A549 (cell line): ENCODE measurements at regions not wholly inside any gene's neighbourhood (a gene's known extent, or its start where the extent isn't known, plus 50 kb on each side); places are given as distances from the start of the nearest gene placed in this dataset.
"Not testable (repeated sequence)": the region's sequence is repeated elsewhere in the genome, so short reads cannot be mapped to it uniquely, and the experiment has no call there.

Source experiments
- CEBPB ChIP-seq, 2 experiments: fragments of >200 bp in 1 of 2; sonication (Bioruptor Twin) in 1 of 2; formaldehyde crosslinking in 1 of 2; IDR thresholded peaks; 2 replicates each; pipeline ENCODE4 v1.6.1; 2012 to 2016
- EP300 ChIP-seq, 2 experiments: fragments of >200 bp; sonication (Bioruptor Twin); formaldehyde crosslinking; IDR thresholded peaks; 2 replicates in 1 of 2; 3 replicates in 1 of 2; pipeline ENCODE4 v1.6.1; 2016 to 2017
- FOSL2 ChIP-seq, 2 experiments: fragments of 450-650 bp in 1 of 2; fragments of >200 bp in 1 of 2; sonication (Bioruptor Twin) in 1 of 2; formaldehyde crosslinking; IDR thresholded peaks; 2 replicates each; pipeline versions ENCODE4 v1.5.0 to v1.6.1; 2016 to 2020; ENCODE audit warnings: mild to moderate bottlenecking in 1 of 2, moderate library complexity in 1 of 2
- JUNB ChIP-seq: fragments of >200 bp; sonication (Bioruptor Twin); formaldehyde crosslinking; IDR thresholded peaks from 2 replicates; pipeline ENCODE4 v1.6.1; 2016
- KDM1A ChIP-seq: fragments of 200-600 bp; sonication (generic); IDR thresholded peaks from 2 replicates; pipeline ENCODE4 v1.6.1; 2016; ENCODE audit warnings: low read depth, mild to moderate bottlenecking
- MAZ ChIP-seq: fragments of 150-350 bp; IDR thresholded peaks from 2 replicates; pipeline ENCODE4 v1.6.1; 2014; ENCODE audit warnings: antibody characterized with exemption, low read depth, low read length, borderline replicate concordance
- MYC ChIP-seq: IDR thresholded peaks from 2 replicates; pipeline ENCODE4 v1.6.1; 2012; ENCODE audit warnings: mild to moderate bottlenecking, inconsistent platforms, low read length, improper control_type of control experiment, borderline replicate concordance
- NR3C1 ChIP-seq: fragments of >200 bp; sonication (Bioruptor Twin); formaldehyde crosslinking; IDR thresholded peaks from 3 replicates; pipeline ENCODE4 v1.6.1; 2017
- POLR2A ChIP-seq: IDR thresholded peaks from 2 replicates; pipeline ENCODE4 v1.6.1; 2012; ENCODE audit warnings: mild to moderate bottlenecking, low read length
- RFX5 ChIP-seq: fragments of 450-650 bp; IDR thresholded peaks from 2 replicates; pipeline ENCODE4 v1.7.1; 2014; ENCODE audit warnings: antibody characterized with exemption, mild to moderate bottlenecking, moderate library complexity
- RNF2 ChIP-seq: fragments of 200-600 bp; sonication (generic); IDR thresholded peaks from 2 replicates; pipeline ENCODE4 v1.6.1; 2016; ENCODE audit warnings: low read depth, mild to moderate bottlenecking, antibody characterized with exemption, moderate library complexity, borderline replicate concordance
- TF ChIP-seq, protein P1 (sequence below): fragments of >200 bp; sonication (Bioruptor Twin); formaldehyde crosslinking; IDR thresholded peaks from 3 replicates; pipeline ENCODE4 v1.5.1; 2016
- TF ChIP-seq, protein P2 (sequence below): fragments of 200-600 bp; sonication (generic); IDR thresholded peaks from 2 replicates; pipeline ENCODE4 v1.6.1; 2016; ENCODE audit warnings: antibody characterized with exemption, mild to moderate bottlenecking, moderate library complexity

DNA sequence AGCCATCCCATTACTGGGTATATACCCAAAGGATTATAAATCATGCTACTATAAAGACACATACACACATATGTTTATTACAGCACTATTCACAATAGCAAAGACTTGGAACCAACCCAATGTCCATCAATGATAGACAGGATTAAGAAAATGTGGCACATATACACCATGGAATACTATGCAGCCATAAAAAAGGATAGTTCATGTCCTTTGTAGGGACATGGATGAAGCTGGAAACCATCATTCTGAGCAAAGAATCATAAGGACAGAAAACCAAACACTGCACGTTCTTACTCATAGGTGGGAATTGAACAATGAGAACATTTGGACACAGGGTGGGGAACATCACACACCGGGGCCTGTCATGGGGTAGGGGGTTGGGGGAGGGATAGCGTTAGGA lies 60.3 kb upstream of the NMU start:
- TF ChIP-seq, protein P1, sequence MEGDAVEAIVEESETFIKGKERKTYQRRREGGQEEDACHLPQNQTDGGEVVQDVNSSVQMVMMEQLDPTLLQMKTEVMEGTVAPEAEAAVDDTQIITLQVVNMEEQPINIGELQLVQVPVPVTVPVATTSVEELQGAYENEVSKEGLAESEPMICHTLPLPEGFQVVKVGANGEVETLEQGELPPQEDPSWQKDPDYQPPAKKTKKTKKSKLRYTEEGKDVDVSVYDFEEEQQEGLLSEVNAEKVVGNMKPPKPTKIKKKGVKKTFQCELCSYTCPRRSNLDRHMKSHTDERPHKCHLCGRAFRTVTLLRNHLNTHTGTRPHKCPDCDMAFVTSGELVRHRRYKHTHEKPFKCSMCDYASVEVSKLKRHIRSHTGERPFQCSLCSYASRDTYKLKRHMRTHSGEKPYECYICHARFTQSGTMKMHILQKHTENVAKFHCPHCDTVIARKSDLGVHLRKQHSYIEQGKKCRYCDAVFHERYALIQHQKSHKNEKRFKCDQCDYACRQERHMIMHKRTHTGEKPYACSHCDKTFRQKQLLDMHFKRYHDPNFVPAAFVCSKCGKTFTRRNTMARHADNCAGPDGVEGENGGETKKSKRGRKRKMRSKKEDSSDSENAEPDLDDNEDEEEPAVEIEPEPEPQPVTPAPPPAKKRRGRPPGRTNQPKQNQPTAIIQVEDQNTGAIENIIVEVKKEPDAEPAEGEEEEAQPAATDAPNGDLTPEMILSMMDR, result not testable (repeated sequence)
- TF ChIP-seq NR3C1; RNF2; MYC; POLR2A; EP300 (IDR thresholded peaks at IDR 0.05); FOSL2 (IDR thresholded peaks at IDR 0.05); FOSL2 (CRISPR knock-in tag; IDR thresholded peaks at IDR 0.05); RFX5; KDM1A; JUNB; MAZ; CEBPB (IDR thresholded peaks at IDR 0.05): not testable (repeated sequence)
- TF ChIP-seq, protein P2, sequence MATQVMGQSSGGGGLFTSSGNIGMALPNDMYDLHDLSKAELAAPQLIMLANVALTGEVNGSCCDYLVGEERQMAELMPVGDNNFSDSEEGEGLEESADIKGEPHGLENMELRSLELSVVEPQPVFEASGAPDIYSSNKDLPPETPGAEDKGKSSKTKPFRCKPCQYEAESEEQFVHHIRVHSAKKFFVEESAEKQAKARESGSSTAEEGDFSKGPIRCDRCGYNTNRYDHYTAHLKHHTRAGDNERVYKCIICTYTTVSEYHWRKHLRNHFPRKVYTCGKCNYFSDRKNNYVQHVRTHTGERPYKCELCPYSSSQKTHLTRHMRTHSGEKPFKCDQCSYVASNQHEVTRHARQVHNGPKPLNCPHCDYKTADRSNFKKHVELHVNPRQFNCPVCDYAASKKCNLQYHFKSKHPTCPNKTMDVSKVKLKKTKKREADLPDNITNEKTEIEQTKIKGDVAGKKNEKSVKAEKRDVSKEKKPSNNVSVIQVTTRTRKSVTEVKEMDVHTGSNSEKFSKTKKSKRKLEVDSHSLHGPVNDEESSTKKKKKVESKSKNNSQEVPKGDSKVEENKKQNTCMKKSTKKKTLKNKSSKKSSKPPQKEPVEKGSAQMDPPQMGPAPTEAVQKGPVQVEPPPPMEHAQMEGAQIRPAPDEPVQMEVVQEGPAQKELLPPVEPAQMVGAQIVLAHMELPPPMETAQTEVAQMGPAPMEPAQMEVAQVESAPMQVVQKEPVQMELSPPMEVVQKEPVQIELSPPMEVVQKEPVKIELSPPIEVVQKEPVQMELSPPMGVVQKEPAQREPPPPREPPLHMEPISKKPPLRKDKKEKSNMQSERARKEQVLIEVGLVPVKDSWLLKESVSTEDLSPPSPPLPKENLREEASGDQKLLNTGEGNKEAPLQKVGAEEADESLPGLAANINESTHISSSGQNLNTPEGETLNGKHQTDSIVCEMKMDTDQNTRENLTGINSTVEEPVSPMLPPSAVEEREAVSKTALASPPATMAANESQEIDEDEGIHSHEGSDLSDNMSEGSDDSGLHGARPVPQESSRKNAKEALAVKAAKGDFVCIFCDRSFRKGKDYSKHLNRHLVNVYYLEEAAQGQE, result not testable (repeated sequence)
